GM19467 (cell line): ENCODE measurements at regions not wholly inside any gene's neighbourhood (a gene's known extent, or its start where the extent isn't known, plus 50 kb on each side); places are given as distances from the start of the nearest gene placed in this dataset.

Experiments
- ATAC-seq: cut with Tn5 transposase; IDR thresholded peaks from one replicate; pipeline ENCODE4 v1.9.1; 2021; ENCODE audit warnings: mild to moderate bottlenecking, moderate library complexity; ENCODE audit not compliant: unreplicated experiment

GRCh38 chrX:4322916-4323315 lies 609.5 kb upstream of the PRKX start:
- ATAC-seq = no peak

GRCh38 chrX:4320436-4320947 lies 607.0 kb upstream of the PRKX start:
- ATAC-seq = no peak

GRCh38 chrX:4315891-4316290 lies 602.4 kb upstream of the PRKX start:
- ATAC-seq = no peak

- no peak for ATAC-seq
These were observed 601.1 kb upstream of the PRKX start for GRCh38 chrX:4314586-4314985.

GRCh38 chrX:4277122-4277521 lies 563.7 kb upstream of the PRKX start:
- ATAC-seq = no peak

GRCh38 chrX:4268676-4269075 lies 555.2 kb upstream of the PRKX start:
- no peak for ATAC-seq

- ATAC-seq = no peak
These were observed 551.6 kb upstream of the PRKX start for GRCh38 chrX:4265036-4265435.

- no peak for ATAC-seq
These were observed 549.8 kb upstream of the PRKX start for GRCh38 chrX:4263030-4263803.

GRCh38 chrX:4253092-4253491 lies 539.6 kb upstream of the PRKX start:
- no peak for ATAC-seq

- no peak for ATAC-seq
These were observed 536.0 kb upstream of the PRKX start for GRCh38 chrX:4249401-4249800.

GRCh38 chrX:4243759-4244158 lies 530.3 kb upstream of the PRKX start:
- no peak for ATAC-seq

GRCh38 chrX:4240541-4241194 lies 527.2 kb upstream of the PRKX start:
- ATAC-seq = no peak

GRCh38 chrX:4239650-4240540 lies 526.4 kb upstream of the PRKX start:
- ATAC-seq = no peak

- no peak for ATAC-seq
These were observed 525.5 kb upstream of the PRKX start for GRCh38 chrX:4238916-4239315.

GRCh38 chrX:4225086-4225485 lies 511.6 kb upstream of the PRKX start:
- no peak for ATAC-seq

GRCh38 chrX:4206941-4207340 lies 493.5 kb upstream of the PRKX start:
- ATAC-seq = no peak

- ATAC-seq = no peak
These were observed 484.5 kb upstream of the PRKX start for GRCh38 chrX:4197971-4198370.

- no peak for ATAC-seq
These were observed 480.2 kb upstream of the PRKX start for GRCh38 chrX:4193500-4194155.

- no peak for ATAC-seq
These were observed 472.9 kb upstream of the PRKX start for GRCh38 chrX:4186331-4186730.

- ATAC-seq = no peak
These were observed 471.6 kb upstream of the PRKX start for GRCh38 chrX:4185086-4185485.

GRCh38 chrX:4182408-4182806 lies 469.0 kb upstream of the PRKX start:
- ATAC-seq = no peak
